ENCODE measurements at regions not wholly inside any gene's neighbourhood (a gene's known extent, or its start where the extent isn't known, plus 50 kb on each side); places are given as distances from the start of the nearest gene placed in this dataset.
A peak's percentile ranks its signal among the peaks of the same experiment; 100 is the strongest.
"Not testable (repeated sequence)": the region's sequence is repeated elsewhere in the genome, so short reads cannot be mapped to it uniquely, and the experiment has no call there.

DNA sequence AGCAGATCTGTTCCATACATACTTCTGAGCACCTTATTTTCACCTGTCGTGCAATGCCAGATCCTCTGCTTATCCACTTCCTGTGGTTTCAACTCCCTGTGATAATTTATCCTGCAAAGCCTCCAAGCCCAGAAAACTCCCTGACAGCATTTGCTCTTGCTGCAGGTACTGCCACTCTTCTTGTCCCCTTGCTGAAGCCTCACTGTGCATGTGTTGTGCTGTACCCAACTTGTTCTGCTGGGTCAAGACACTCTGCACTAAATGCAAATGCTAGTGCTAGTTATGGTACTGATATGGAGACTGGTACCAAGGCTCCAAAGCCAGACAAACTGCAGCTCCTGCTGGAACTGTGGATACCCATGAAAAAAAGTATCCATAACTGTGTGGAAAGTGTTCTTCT lies 315.4 kb upstream of the MIR17HG start:
- no peak for DNase-seq

DNA sequence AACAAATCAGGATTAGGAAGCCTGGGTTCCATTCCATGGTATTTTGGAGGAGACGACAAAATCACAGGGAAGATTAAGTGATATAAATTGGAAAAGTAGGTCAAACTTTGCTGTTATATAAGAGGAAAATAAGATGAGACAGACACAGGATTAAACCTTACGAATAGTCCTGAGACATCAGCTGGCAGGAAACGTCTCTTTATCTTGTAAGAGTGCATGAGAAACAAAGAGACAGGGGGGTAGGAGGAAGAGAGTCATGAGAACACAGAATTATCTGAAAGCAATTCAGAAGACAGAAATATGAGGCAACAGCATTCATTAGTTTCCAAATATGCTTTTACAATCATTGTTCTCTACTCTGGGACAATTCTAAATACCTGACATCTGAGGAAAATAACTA lies 310.6 kb upstream of the MIR17HG start:
- DNase-seq: no peak

DNA sequence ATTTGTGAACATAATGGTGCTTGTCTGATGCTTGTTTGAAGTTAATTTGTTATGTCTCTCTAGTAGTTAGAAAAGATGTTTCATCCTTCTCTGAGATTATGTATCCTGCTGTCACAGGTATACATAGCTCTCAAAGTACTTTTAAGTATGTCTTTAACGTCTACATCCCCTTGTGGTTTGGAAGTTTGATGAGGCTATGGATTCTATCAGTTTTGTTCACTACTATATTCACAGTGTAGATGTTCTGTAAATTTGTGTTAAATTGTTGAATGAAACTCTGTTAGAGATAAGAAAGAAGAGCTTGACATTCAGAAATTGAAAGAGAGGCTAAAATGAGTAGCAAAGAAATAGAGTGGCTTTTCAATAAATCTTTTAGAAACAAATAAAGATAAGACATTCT lies 304.6 kb upstream of the MIR17HG start:
- no peak for DNase-seq

DNA sequence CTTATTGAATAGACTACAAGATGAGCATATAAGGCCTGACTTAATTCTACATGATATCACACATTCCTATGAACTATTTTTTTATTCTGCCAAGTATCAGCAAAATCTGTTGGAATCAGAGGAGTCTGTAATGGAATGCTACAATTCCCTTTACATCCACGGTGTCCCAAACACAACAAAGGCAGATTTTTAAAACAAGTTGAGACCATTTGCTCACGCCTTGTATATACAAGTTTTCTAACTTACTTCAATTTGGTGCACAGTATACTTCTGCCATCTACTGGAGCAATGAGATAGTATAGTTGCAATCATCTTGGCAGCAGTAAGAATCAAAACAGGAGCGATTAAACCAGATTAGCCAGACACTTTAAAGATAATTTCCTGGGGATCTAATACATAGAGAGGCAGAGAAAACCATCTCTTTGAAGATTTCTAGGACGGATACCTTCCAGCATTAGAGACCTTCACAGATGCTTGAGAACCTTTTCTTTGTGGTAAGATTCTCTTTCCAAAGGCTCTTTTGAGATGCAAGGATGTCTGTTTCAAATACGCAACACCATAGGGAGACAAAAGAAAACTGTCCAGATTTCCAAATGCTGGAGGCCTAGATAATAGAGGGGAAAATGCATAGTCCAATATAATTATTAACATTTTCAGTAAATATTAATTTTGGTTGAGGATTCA lies 302.0 kb upstream of the MIR17HG start:
- DNase-seq: peak in 1 of 2 experiments; percentile 16

DNA sequence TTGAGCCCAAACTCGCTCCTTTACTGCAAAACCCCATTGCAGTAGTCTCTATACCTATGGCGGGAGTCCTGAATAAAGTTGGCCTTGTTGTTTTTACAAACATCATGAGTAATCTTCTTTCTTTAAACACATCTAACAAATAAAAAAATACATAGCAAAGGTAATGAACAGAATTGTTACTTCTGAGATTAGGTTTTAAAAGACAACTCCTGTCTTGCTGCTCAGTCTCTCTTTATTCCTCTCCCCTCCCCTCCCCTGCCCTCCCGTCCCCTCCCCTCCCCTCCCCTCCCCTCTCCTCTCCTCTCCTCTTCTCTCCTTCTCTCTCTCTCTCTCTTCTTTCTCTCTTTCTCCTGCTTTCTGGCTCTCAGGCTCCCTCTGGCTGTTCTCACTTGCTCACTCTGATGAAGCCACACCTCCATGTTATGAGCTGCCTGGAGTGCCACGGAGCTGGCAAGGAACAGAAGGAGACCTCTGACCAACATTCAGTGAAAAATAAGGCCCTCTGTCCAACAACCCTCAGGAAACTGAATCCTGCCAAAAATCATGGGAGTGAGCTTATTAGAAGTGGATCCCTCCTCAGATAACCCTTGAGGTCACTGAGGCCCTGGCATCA lies 300.7 kb upstream of the MIR17HG start:
- DNase-seq: no peak

DNA sequence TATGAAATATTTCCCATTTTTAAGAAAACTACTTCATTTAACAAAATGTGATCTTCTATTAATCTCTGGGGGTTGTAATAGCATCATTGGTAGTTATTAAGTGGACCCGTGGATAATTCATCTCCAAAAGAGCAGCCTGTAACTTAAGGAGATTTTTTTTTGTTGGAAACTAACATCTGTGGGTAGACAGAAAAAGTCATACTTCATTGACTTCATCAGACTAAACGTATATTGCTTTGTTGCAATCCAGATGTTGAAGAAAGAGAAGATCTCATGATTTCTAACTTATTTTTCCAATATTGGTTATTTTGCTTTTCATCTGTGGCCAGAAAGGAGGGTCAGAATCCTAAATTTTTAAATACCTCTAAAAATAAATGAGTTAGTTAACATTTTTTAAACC lies 296.5 kb upstream of the MIR17HG start:
- no peak for DNase-seq

DNA sequence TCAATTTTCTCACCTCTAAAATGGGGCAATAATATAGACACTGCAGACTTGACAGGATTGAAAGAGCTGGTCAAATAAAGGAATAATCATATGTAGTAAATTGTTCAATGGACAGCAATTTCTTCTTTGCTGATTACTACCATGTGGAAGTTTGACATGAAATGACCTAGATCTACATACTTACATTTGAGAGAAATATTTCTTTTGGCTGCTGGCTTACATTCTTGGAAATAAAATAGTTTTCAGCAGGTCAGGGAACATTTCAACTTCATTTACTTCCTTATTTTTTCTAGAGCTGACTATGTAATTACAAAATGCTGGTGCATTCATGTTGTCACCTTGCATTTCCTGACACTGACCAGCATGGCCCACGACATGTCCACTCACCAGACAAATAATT lies 294.6 kb upstream of the MIR17HG start:
- no peak for DNase-seq

DNA sequence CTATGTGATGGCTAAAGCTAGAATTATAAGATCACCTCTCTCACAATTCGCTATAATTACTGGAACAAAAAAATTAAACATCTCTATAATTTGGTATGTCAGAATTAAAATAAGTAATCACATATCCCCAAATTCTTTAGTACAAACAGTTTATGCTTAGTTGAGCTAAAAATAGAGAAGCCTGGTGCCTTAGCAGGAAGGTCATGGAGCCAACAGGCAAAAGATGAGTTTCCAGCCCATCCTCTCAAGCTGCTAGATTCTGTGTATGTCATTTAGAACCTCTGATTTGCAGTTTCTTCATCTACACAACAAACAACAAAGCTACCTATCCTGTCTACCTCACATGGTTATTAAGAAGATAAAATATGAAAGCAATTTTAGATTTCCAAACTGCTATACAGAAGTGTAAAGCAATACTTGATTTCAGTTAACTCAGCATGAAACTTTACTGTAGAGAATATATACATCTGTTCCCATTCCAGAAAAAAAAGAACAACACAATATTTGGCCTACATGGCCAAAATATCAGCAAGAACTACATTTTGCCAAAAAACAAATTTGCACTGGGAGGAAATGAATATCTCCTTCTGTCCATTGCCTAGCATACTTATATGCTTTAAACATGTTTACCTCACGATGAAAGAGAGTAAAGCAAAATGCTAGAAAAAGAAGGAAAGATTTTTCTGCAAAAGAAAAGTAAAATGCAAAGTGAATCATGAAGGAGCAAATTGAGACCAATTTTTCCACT lies 294.0 kb upstream of the MIR17HG start:
- no peak for DNase-seq

DNA sequence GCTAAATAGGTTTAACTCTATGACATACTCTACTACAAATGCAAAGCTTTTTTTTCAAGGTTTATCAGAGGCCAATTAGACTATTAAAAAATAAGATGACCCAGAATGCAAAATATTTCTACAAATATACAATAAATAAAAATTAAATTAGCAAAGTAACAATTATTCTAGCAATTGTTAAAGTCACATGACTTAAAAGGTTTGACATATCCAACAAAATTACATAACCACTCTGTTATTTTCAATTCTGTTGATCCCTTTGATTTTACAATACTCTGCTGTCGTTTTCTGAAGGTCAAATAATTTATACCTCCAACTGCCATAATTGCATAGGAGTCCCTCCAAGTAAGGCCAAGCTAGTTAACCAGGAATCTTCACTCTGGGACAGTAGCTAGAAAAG lies 292.6 kb upstream of the MIR17HG start:
- no peak for DNase-seq

DNA sequence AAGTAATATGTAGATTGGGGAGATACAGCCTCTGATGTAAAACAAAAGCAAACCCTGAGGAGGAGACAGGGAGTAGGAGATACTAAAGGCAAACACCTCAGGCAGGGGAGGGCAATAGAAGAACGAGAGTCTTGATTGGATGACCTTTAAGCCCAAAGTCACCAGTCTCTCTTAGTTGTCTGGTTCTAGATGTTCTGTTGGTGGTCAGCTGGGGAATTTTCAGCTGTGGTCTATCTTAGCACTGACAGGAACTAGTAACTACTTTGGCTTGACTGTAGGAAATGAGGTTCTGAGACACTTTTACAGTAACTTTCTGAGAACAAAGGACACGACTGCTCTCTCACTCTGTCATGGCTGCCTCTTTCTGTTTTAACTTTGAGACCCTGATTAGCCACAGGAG lies 290.7 kb upstream of the MIR17HG start:
- no peak for DNase-seq

DNA sequence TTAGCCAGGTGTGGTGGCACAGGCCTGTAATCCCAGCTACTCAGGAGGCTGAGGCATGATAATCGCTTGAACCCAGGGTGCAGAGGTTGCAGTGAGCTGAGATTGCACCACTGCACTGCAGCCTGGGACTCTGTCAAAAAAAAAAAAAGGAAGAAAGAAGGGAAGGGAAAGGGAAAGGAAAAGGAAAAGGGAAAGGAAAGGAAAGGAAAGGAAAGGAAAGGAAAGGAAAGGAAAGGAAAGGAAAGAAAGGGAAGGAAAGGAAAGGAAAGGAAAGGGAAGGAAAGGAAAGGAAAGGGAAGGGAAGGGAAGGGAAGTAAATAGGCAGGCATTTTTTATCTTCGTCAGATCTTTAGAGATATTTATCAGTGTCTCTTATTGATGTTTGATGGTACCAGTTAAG lies 290.0 kb upstream of the MIR17HG start:
- DNase-seq: not testable (repeated sequence)

DNA sequence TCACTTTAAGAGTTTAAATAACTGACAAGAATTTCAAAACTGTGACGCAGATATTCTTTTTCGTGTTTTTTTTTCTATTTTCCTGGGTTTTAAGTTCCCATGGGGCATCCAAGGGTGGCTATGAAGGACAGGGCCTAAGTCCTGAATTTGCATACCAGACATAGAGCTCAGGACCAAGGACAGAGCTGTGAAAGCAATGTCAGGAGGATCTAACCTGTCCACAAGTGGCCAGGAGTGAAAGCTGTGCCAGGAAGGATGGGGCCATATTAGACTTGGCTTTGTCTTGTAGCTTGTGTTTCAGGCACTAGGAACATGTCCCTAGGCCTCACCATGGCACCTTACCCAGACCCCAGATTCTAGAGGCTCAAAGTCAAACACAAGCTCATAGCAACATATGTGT lies 289.4 kb upstream of the MIR17HG start:
- no peak for DNase-seq

DNA sequence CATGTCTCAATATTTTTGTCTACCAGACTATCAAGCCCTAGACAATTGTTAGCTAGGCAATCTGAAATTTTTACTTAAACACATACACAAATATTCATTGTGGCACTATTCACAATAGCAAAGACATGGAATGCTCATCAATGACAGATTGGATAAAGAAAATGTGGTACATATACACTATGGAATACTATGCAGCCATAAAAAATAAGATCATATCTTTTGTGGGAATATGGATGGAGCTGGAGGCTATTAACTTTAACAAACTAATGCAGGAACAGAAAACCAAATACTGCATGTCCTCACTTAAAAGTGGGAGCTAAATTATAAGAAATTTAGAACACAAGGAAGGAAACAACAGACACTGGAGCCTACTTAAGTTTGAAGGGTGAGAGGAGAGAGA lies 288.6 kb upstream of the MIR17HG start:
- DNase-seq: no peak

DNA sequence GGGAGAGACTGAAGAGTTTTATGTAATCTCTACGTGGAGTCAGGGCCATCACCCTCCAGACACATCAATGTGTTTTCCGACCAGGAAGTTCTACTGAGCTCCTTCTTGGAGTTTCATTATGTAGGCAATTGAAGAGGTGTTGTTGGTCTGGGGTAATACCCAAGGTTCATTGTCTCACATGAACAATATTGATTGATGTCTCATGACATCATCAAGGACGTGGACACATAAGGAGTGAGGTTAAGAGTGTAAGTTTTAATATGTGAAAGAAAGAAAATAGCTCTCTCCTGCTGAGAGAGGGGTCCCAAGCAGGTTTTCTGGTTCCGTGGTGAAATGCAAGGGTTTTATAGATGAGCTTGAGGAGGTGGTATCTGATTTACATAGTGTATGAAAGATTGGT lies 280.7 kb upstream of the MIR17HG start:
- DNase-seq: no peak

DNA sequence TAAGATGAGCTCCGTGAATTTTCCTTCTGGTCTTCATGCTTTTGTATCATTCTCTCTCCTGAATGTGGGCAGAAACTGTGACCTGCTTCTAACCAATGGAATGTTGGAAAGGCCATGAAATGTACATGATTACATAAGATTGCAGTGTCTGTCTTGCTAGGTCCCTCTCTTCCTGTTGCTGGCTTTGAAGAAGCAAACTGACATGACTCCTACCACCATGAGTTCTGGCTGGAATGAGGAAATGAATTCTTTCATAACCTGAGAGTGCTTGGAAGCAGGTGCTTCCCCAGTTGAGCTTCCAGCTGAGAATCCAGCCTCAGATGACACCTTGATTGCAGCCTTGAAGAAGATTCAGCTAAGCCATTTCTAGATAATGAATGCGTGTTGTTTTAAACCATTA lies 275.0 kb upstream of the MIR17HG start:
- DNase-seq: no peak

DNA sequence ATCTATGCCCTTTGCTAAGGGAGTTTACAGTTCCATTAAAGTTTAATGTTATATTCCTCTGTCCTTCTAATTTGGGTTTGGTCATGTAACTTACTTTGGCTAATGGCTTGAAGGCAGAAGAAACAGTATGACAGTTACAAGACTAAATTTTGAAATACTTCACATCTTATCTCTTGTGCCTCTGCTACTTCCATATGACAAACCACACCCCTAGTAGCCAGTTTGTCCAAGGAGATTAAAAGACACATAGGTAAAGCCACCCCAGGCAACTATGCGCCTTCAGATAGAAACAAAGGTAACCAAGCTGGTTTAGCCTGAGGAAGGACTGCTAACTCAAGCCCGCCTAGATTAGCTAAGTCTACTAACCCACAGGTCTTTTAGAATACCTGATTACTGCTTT lies 273.4 kb upstream of the MIR17HG start:
- DNase-seq: no peak

DNA sequence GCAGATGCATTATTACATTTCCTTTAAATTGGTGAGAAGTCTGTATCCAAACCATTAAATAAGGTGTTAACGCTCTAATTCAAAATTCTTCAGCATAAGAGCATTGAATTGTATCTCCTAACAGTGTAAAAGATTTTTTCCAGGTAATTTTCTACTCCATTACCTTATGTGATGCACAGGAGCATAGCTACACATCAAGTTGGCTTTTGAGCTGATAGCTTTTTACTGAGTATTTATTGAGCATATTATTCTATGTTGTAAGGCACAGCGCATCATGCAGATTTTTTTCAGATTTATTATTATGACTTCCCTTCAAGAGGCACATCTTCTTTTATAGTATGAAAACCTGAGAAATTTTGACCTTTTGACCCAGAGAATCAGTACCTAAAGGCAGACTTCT lies 270.7 kb upstream of the MIR17HG start:
- no peak for DNase-seq

DNA sequence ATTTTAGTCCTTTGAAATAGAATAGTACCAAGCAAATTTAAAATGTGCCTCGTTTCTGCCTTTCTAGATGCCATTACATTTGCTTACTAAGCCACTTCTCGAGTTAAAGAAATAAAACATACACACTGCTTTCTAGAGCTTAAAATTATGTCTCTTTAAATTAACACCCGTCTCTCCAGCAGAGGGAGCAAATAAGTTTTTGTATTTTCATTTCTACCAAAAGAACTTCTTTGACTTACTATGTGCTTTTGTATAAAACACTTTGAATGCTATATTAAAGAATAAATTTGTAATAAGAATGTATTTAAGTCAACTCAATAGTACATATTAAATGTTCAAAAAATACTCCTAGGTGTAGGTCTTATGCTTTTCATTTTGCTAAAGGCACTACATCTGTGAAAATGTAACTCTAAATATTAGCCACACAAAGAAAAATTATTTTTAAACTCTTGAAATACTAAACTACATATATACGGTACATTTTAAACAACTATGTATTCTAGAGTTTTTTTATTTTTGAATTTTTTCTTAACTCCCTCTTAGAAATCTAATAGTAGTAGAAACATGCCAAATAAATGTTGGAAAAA lies 269.3 kb upstream of the MIR17HG start:
- DNase-seq: peak in 1 of 2 experiments; percentile 42

DNA sequence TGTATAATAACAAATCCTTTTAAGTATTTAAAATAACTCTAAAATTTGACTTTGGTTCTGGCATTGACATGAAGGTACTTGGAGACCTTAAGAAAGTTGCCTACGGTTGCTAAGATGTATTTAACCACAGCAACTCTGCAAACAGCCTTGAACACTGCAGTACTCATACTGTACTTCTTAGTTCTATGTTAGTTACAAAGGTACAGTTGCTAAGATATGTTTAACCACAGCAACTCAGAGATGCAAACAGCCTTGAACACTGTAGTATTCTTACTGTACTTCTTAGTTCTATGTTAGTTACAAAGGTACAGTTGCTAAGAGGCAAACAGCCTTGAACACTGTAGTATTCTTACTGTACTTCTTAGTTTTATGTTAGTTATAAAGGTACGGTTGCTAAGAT lies 268.3 kb upstream of the MIR17HG start:
- no peak for DNase-seq

DNA sequence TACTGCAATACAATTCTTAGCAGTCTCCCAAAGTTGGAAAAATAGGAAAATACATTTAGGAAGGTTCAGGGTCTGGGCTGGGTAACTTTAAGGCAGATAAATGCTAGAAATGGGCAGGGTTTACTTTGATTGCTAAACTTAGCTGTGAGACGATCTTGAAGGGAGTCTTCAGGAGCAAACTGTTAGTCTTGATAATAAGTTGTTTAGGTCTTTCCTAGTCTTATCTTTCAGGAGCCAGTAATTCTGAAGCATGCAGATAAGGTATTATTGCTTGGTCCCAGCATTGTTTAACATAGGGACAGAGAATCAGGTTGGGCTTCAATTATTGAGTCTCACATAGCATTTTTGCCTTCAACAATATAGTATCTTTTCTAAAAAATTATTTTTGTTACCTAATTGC lies 262.4 kb upstream of the MIR17HG start:
- DNase-seq: no peak

DNA sequence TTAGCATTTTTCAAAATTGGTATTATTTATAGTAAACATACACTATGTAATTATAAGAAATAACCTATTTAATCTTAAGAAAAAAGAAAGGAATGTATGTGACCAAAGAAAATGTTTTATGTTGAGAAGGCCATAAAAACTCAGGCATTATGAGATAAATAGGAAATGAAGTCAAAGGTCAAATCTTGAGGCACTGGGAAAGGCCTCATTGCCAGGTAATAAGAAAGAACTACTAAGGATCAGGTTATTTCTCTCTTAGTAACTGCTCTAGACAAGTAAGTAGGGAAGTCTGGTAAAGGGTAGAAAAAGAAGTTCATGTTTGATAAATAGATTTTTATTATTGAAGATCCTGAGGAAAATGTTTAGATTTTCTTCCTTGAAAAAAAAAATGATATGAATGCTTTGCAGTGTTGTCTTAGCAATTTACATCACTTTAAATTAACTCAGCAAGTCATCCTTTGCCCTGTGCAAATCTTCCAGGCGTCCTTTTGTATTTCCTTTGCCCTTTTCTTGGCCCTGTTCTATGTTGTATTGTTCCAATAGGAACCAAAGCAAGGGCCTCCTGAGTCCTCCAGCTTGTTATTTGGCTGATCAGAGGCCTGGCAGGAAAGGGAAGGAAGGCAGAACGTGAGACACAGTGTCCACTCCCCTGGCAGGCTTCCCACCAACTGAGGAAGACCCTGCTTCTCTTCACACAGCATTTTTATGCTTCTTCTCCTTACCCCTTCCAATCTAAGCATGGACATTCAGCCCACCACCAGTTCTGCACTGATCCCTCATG lies 260.4 kb upstream of the MIR17HG start:
- no peak for DNase-seq

DNA sequence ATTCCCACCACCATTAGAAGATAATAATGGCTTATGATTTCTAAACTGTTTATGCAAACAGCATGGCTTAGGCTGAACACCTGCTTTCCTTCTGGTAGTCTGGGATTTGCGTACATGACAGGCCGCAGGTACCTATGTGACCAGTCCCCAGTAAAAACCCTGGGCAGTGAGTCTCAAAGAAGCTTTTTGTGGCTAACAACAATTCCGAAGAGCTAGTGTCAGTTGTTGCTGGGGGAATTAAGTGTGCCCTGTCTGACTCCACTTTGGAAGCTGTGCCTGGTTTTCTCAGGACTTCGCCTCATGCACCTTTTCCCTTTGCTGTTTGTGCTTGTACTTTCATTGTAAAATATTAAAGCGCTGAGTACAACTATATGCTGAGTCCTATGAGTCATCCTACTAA lies 250.2 kb upstream of the MIR17HG start:
- DNase-seq: no peak

DNA sequence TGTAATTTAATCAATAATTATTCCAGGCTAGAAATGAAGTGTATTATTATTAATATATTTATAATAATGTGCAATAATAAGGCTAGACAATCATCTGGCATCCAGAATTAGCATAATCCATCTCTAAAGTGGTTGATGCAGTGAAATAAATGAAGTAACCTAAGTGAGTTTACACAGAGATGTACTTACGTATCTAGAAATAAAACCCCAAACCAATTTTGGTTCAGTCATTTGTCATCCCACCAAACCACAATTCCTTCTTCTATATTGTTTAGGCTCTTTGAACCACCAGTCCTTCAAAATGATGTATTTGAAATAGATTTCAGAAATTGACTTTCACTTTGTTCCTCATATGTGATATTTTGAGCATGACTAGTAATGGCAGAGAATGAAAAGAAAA lies 247.6 kb upstream of the MIR17HG start:
- DNase-seq: no peak

Data from AML-193 (cell line).